BE2C (cell line): ENCODE measurements at regions not wholly inside any gene's neighbourhood (a gene's known extent, or its start where the extent isn't known, plus 50 kb on each side); places are given as distances from the start of the nearest gene placed in this dataset.
"Not testable (repeated sequence)": the region's sequence is repeated elsewhere in the genome, so short reads cannot be mapped to it uniquely, and the experiment has no call there.

Source experiments
- DNase-seq: peaks from one replicate; pipeline ENCODE4 v3.0.0-alpha.2; 2020
- H3K27me3 ChIP-seq: fragments of 250-450 bp; sonication (Bioruptor Pico); 2 replicates; pipeline ENCODE4 v1.5.1; 2020; ENCODE audit warnings: mild to moderate bottlenecking
- H3K36me3 ChIP-seq: fragments of 250-450 bp; sonication (Bioruptor Pico); 2 replicates; pipeline ENCODE4 v1.5.1; 2020; ENCODE audit warnings: mild to moderate bottlenecking
- H3K4me1 ChIP-seq: fragments of 250-450 bp; sonication (Bioruptor Pico); 2 replicates; pipeline ENCODE4 v1.5.1; 2020
- H3K4me3 ChIP-seq: 2 replicates; pipeline ENCODE4 v1.5.1; 2011; ENCODE audit warnings: low read depth, low read length
- H3K9me3 ChIP-seq: fragments of 250-450 bp; sonication (Bioruptor Pico); 2 replicates; pipeline ENCODE4 v1.5.1; 2020
- CTCF ChIP-seq: IDR thresholded peaks from 2 replicates; pipeline ENCODE4 v1.5.1; 2012; ENCODE audit warnings: mild to moderate bottlenecking, low read depth, low read length

- no peaks in the 10 kb centered on the region for H3K4me1 ChIP-seq
- H3K9me3 ChIP-seq = no peaks in the 10 kb centered on the region
- no peak for DNase-seq
- H3K36me3 ChIP-seq = no peaks in the 10 kb centered on the region
- H3K27me3 ChIP-seq = no peaks in the 10 kb centered on the region; the same call in 1 of the 2 replicates
- H3K4me3 ChIP-seq = no peak overlapping the region
- TF ChIP-seq CTCF = no peak
Measured at GRCh38 chr20:52047811-52048764, 143.5 kb downstream of the ZFP64 start.

GRCh38 chr20:52041966-52042365 is 149.6 kb downstream of the ZFP64 start:
- DNase-seq = no peak
- TF ChIP-seq CTCF = no peak
- H3K27me3 ChIP-seq = no peaks in the 10 kb centered on the region
- no peaks in the 10 kb centered on the region for H3K36me3 ChIP-seq
- H3K4me1 ChIP-seq = no peaks in the 10 kb centered on the region
- no peak overlapping the region for H3K4me3 ChIP-seq
- H3K9me3 ChIP-seq = no peaks in the 10 kb centered on the region

- Histone ChIP-seq H3K36me3 (no peaks in the 10 kb centered on the region), H3K4me3 (no peak overlapping the region), H3K4me1 (no peaks in the 10 kb centered on the region), H3K9me3 (no peaks in the 10 kb centered on the region), H3K27me3 (no peaks in the 10 kb centered on the region)
- TF ChIP-seq CTCF = no peak
- no peak for DNase-seq
Measured at GRCh38 chr20:52039790-52040189, 151.8 kb downstream of the ZFP64 start.

- DNase-seq, H3K36me3 ChIP-seq, H3K4me1 ChIP-seq, H3K27me3 ChIP-seq, H3K4me3 ChIP-seq, H3K9me3 ChIP-seq: not testable (repeated sequence)
Measured at GRCh38 chr20:52038632-52039031, 152.9 kb downstream of the ZFP64 start.

- no peak overlapping the region for H3K4me3 ChIP-seq
- DNase-seq = no peak
- no peaks in the 10 kb centered on the region for H3K36me3 ChIP-seq
- H3K9me3 ChIP-seq = no peaks in the 10 kb centered on the region
- no peaks in the 10 kb centered on the region for H3K27me3 ChIP-seq
- H3K4me1 ChIP-seq = no peaks in the 10 kb centered on the region
- no peak for TF ChIP-seq CTCF
Measured at GRCh38 chr20:52037370-52037769, 154.2 kb downstream of the ZFP64 start.

GRCh38 chr20:52035977-52036376 is 155.6 kb downstream of the ZFP64 start:
- TF ChIP-seq CTCF = no peak
- H3K9me3 ChIP-seq = no peaks in the 10 kb centered on the region
- no peaks in the 10 kb centered on the region for H3K4me1 ChIP-seq
- no peaks in the 10 kb centered on the region for H3K27me3 ChIP-seq
- no peak overlapping the region for H3K4me3 ChIP-seq
- no peaks in the 10 kb centered on the region for H3K36me3 ChIP-seq
- DNase-seq = no peak
